ENCODE measurements at regions not wholly inside any gene's neighbourhood (a gene's known extent, or its start where the extent isn't known, plus 50 kb on each side); places are given as distances from the start of the nearest gene placed in this dataset.
"Not testable (repeated sequence)": the region's sequence is repeated elsewhere in the genome, so short reads cannot be mapped to it uniquely, and the experiment has no call there.

DNA sequence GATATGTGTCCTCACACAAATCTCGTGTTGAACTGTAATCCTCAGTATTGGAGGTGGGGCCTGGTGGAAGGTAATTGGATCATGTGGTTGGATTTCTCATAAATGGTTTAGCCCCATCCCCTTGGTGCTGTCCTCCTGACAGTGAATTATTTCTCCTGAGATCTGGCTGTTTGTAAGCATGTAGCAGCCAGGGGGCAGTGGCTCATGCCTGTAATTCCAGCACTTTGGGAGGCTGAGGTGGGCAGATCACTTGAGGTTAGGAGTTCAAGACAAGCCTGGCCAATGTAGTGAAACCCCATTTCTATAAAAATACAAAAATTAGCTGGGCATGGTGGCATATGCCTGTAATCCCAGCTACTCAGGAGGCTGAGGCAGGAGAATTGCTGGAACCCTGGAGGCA lies 999.0 kb downstream of the DNAH5 start:
- TF ChIP-seq POLR2A (IDR thresholded peaks at IDR 0.05; ENCODE audit: borderline replicate concordance, extremely low read depth, insufficient read depth, insufficient read length); JUND (IDR thresholded peaks at IDR 0.05); SP1 (IDR thresholded peaks at IDR 0.05; ENCODE audit: low read depth); ELF1 (IDR thresholded peaks at IDR 0.05; ENCODE audit: borderline replicate concordance, low read depth); EZH2 (IDR thresholded peaks at IDR 0.05); POLR2AphosphoS5 (IDR thresholded peaks at IDR 0.05; ENCODE audit: low read depth, low read length); SRF (IDR thresholded peaks at IDR 0.05; ENCODE audit: low read depth); SIN3A (IDR thresholded peaks at IDR 0.05; ENCODE audit: low read depth); ZNF274 (IDR thresholded peaks at IDR 0.05; ENCODE audit: low read depth, low read length): not testable (repeated sequence)
- TF ChIP-seq, protein P1, sequence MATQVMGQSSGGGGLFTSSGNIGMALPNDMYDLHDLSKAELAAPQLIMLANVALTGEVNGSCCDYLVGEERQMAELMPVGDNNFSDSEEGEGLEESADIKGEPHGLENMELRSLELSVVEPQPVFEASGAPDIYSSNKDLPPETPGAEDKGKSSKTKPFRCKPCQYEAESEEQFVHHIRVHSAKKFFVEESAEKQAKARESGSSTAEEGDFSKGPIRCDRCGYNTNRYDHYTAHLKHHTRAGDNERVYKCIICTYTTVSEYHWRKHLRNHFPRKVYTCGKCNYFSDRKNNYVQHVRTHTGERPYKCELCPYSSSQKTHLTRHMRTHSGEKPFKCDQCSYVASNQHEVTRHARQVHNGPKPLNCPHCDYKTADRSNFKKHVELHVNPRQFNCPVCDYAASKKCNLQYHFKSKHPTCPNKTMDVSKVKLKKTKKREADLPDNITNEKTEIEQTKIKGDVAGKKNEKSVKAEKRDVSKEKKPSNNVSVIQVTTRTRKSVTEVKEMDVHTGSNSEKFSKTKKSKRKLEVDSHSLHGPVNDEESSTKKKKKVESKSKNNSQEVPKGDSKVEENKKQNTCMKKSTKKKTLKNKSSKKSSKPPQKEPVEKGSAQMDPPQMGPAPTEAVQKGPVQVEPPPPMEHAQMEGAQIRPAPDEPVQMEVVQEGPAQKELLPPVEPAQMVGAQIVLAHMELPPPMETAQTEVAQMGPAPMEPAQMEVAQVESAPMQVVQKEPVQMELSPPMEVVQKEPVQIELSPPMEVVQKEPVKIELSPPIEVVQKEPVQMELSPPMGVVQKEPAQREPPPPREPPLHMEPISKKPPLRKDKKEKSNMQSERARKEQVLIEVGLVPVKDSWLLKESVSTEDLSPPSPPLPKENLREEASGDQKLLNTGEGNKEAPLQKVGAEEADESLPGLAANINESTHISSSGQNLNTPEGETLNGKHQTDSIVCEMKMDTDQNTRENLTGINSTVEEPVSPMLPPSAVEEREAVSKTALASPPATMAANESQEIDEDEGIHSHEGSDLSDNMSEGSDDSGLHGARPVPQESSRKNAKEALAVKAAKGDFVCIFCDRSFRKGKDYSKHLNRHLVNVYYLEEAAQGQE (IDR thresholded peaks at IDR 0.05; ENCODE audit: low read depth), result not testable (repeated sequence)
- TF ChIP-seq, protein P2, sequence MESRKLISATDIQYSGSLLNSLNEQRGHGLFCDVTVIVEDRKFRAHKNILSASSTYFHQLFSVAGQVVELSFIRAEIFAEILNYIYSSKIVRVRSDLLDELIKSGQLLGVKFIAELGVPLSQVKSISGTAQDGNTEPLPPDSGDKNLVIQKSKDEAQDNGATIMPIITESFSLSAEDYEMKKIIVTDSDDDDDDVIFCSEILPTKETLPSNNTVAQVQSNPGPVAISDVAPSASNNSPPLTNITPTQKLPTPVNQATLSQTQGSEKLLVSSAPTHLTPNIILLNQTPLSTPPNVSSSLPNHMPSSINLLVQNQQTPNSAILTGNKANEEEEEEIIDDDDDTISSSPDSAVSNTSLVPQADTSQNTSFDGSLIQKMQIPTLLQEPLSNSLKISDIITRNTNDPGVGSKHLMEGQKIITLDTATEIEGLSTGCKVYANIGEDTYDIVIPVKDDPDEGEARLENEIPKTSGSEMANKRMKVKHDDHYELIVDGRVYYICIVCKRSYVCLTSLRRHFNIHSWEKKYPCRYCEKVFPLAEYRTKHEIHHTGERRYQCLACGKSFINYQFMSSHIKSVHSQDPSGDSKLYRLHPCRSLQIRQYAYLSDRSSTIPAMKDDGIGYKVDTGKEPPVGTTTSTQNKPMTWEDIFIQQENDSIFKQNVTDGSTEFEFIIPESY (IDR thresholded peaks at IDR 0.05; ENCODE audit: extremely low read depth, insufficient replicate concordance, low read length), result not testable (repeated sequence)
- TF ChIP-seq, protein P3, sequence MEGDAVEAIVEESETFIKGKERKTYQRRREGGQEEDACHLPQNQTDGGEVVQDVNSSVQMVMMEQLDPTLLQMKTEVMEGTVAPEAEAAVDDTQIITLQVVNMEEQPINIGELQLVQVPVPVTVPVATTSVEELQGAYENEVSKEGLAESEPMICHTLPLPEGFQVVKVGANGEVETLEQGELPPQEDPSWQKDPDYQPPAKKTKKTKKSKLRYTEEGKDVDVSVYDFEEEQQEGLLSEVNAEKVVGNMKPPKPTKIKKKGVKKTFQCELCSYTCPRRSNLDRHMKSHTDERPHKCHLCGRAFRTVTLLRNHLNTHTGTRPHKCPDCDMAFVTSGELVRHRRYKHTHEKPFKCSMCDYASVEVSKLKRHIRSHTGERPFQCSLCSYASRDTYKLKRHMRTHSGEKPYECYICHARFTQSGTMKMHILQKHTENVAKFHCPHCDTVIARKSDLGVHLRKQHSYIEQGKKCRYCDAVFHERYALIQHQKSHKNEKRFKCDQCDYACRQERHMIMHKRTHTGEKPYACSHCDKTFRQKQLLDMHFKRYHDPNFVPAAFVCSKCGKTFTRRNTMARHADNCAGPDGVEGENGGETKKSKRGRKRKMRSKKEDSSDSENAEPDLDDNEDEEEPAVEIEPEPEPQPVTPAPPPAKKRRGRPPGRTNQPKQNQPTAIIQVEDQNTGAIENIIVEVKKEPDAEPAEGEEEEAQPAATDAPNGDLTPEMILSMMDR (IDR thresholded peaks at IDR 0.05 in 2 of 3, conservative IDR thresholded peaks at IDR 0.05 in 1 of 3; ENCODE audit: borderline replicate concordance in 1 of 3, insufficient read depth in 1 of 3, low read depth in 2 of 3, low read length in 2 of 3), result not testable (repeated sequence)
- TF ChIP-seq, protein P4, sequence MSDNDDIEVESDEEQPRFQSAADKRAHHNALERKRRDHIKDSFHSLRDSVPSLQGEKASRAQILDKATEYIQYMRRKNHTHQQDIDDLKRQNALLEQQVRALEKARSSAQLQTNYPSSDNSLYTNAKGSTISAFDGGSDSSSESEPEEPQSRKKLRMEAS (IDR thresholded peaks at IDR 0.05), result not testable (repeated sequence)

Measured in HCT116 (cell line).